PC-3 (cell line): ENCODE measurements at regions not wholly inside any gene's neighbourhood (a gene's known extent, or its start where the extent isn't known, plus 50 kb on each side); places are given as distances from the start of the nearest gene placed in this dataset.

Experiments used
- EZH2 ChIP-seq: fragments of 300-600 bp; sonication (generic); IDR thresholded peaks from one replicate; pipeline ENCODE4 v1.6.1; 2017; ENCODE audit warnings: antibody characterized with exemption, mild to moderate bottlenecking, low read length; ENCODE audit not compliant: unreplicated experiment
- EZH2phosphoT487 ChIP-seq: fragments of 300-600 bp; sonication (generic); IDR thresholded peaks from 2 replicates; pipeline ENCODE4 v1.6.1; 2018; ENCODE audit warnings: mild to moderate bottlenecking, antibody characterized with exemption, low read length, borderline replicate concordance
- TF ChIP-seq, protein P1 (sequence below): fragments of 300-600 bp; sonication (generic); conservative IDR thresholded peaks from 2 replicates; pipeline ENCODE4 v1.5.1; 2017; ENCODE audit warnings: antibody characterized with exemption, low read depth, mild to moderate bottlenecking, low read length

GRCh38 chr2:65885266-65885665 is 452.9 kb upstream of the SPRED2 start:
- TF ChIP-seq, protein P1, sequence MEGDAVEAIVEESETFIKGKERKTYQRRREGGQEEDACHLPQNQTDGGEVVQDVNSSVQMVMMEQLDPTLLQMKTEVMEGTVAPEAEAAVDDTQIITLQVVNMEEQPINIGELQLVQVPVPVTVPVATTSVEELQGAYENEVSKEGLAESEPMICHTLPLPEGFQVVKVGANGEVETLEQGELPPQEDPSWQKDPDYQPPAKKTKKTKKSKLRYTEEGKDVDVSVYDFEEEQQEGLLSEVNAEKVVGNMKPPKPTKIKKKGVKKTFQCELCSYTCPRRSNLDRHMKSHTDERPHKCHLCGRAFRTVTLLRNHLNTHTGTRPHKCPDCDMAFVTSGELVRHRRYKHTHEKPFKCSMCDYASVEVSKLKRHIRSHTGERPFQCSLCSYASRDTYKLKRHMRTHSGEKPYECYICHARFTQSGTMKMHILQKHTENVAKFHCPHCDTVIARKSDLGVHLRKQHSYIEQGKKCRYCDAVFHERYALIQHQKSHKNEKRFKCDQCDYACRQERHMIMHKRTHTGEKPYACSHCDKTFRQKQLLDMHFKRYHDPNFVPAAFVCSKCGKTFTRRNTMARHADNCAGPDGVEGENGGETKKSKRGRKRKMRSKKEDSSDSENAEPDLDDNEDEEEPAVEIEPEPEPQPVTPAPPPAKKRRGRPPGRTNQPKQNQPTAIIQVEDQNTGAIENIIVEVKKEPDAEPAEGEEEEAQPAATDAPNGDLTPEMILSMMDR: no peak
- TF ChIP-seq EZH2: no peak
- TF ChIP-seq EZH2phosphoT487: no peak
